CD14-positive monocyte (primary cell): ENCODE measurements at regions not wholly inside any gene's neighbourhood (a gene's known extent, or its start where the extent isn't known, plus 50 kb on each side); places are given as distances from the start of the nearest gene placed in this dataset.

Source experiments
- DNase-seq, 3 donors: peaks; one replicate each; pipeline ENCODE4 v3.0.0-alpha.2; 2011 to 2022
- H2AFZ ChIP-seq: 2 replicates; pipeline ENCODE4 v1.6.0; 2012; ENCODE audit warnings: mild to moderate bottlenecking, low read depth, low read length, inconsistent platforms; ENCODE audit not compliant: insufficient read depth, poor library complexity, severe bottlenecking
- H3K27ac ChIP-seq, 2 donors: 1 replicate in 1 of 2; 2 replicates in 1 of 2; pipeline ENCODE4 v1.5.1; 2012 to 2013; ENCODE audit warnings: low read length in 2 of 2, control low read depth in 1 of 2, inconsistent platforms in 1 of 2, low read depth in 1 of 2, mild to moderate bottlenecking in 1 of 2
- H3K27me3 ChIP-seq, 2 donors: one replicate each; pipeline versions ENCODE4 v1.6.0 to v1.6.1; 2011 to 2013; ENCODE audit warnings: low read length in 2 of 2; ENCODE audit not compliant: control insufficient read depth in 2 of 2, insufficient read depth in 2 of 2
- H3K36me3 ChIP-seq, 2 donors: replicated peaks in 1 of 2; 1 replicate in 1 of 2; 2 replicates in 1 of 2; pipeline versions ENCODE4 v1.5.1 to v1.6.1; 2012 to 2013; ENCODE audit warnings: low read length in 2 of 2, control low read depth in 1 of 2, inconsistent platforms in 1 of 2, mild to moderate bottlenecking in 1 of 2; ENCODE audit not compliant: insufficient read depth in 2 of 2, control insufficient read depth in 1 of 2
- H3K4me1 ChIP-seq, 2 donors: 1 replicate in 1 of 2; 2 replicates in 1 of 2; pipeline versions ENCODE4 v1.5.1 to v1.6.1; 2012 to 2013; ENCODE audit warnings: low read length in 2 of 2, control low read depth in 1 of 2, inconsistent platforms in 1 of 2, mild to moderate bottlenecking in 1 of 2, moderate library complexity in 1 of 2; ENCODE audit not compliant: insufficient read depth in 2 of 2, control insufficient read depth in 1 of 2
- H3K4me2 ChIP-seq: replicated peaks from 2 replicates; pipeline ENCODE3; 2012; ENCODE audit warnings: low read length, moderate library complexity, mild to moderate bottlenecking; ENCODE audit not compliant: poor library complexity, severe bottlenecking; ENCODE audit errors: extremely low read depth
- H3K4me3 ChIP-seq, 3 experiments: fragments of 200-600 bp in 1 of 3; sonication (generic) in 1 of 3; replicated peaks in 1 of 3; 1 replicate in 2 of 3; 2 replicates in 1 of 3; pipeline ENCODE4 v1.5.1; 2011 to 2013; ENCODE audit warnings: low read length in 3 of 3, mild to moderate bottlenecking in 3 of 3, control low read depth in 2 of 3, low read depth in 2 of 3, inconsistent platforms in 1 of 3, moderate library complexity in 1 of 3
- H3K79me2 ChIP-seq: 2 replicates; pipeline ENCODE4 v1.6.0; 2012; ENCODE audit warnings: mild to moderate bottlenecking, control low read depth, inconsistent platforms, low read length, moderate library complexity; ENCODE audit not compliant: insufficient read depth
- H3K9ac ChIP-seq: 2 replicates; pipeline ENCODE4 v1.6.0; 2017; ENCODE audit warnings: low read length, mild to moderate bottlenecking; ENCODE audit not compliant: insufficient read depth, poor library complexity, severe bottlenecking
- H3K9me3 ChIP-seq, 2 donors: replicated peaks in 1 of 2; 1 replicate in 1 of 2; 2 replicates in 1 of 2; pipeline versions ENCODE4 v1.5.1 to v1.6.1; 2012 to 2013; ENCODE audit warnings: low read length in 2 of 2, control low read depth in 1 of 2; ENCODE audit not compliant: control insufficient read depth in 1 of 2, insufficient read depth in 1 of 2
- H4K20me1 ChIP-seq: 2 replicates; pipeline ENCODE4 v1.6.0; 2012; ENCODE audit warnings: mild to moderate bottlenecking, low read length, control low read depth, moderate library complexity; ENCODE audit not compliant: insufficient read depth
- H3K27ac Mint-ChIP-seq, 7 donors: one replicate each; pipeline ENCODE4 v1.8.0; 2020; ENCODE audit warnings: mild to moderate bottlenecking in 7 of 7, mixed read lengths in 7 of 7, moderate library complexity in 6 of 7, inconsistent platforms in 2 of 7
- H3K27me3 Mint-ChIP-seq, 3 donors: one replicate each; pipeline ENCODE4 v1.8.0; 2021 to 2022; ENCODE audit warnings: low read depth in 3 of 3, mild to moderate bottlenecking in 3 of 3, mixed read lengths in 3 of 3, moderate library complexity in 3 of 3, inconsistent platforms in 1 of 3
- H3K36me3 Mint-ChIP-seq, 2 donors: one replicate each; pipeline ENCODE4 v1.8.0; 2020; ENCODE audit warnings: mixed read lengths in 2 of 2, inconsistent platforms in 1 of 2, mild to moderate bottlenecking in 1 of 2
- H3K4me1 Mint-ChIP-seq: one replicate; pipeline ENCODE4 v1.8.0; 2020; ENCODE audit warnings: mild to moderate bottlenecking, mixed read lengths
- H3K4me3 Mint-ChIP-seq, 2 donors: one replicate each; pipeline ENCODE4 v1.8.0; 2020; ENCODE audit warnings: mild to moderate bottlenecking in 2 of 2, mixed read lengths in 2 of 2, moderate library complexity in 1 of 2
- H3K9me3 Mint-ChIP-seq, 7 donors: one replicate each; pipeline ENCODE4 v1.8.0; 2020 to 2022; ENCODE audit warnings: mixed read lengths in 7 of 7, mild to moderate bottlenecking in 6 of 7, moderate library complexity in 6 of 7, inconsistent platforms in 2 of 7
- WGBS: methylation state at CpG from one replicate; pipeline ENCODE4 v1.1.5; 2013; ENCODE audit warnings: missing lambda C conversion rate; ENCODE audit not compliant: insufficient coverage; 5-methylcytosine and 5-hydroxymethylcytosine counted together
- intact Hi-C, 2 donors: fragments of 100-400 bp; cut with micrococcal nuclease; formaldehyde crosslinking; loops; one replicate each; pipeline versions ENCODE4 v1.15.0 to v1.15.1; 2023
- TF ChIP-seq, protein P1 (sequence below): fragments of 200-600 bp; IDR thresholded peaks from one replicate; pipeline ENCODE4 v1.8.0; 2022; ENCODE audit warnings: antibody characterized with exemption, mild to moderate bottlenecking

DNA sequence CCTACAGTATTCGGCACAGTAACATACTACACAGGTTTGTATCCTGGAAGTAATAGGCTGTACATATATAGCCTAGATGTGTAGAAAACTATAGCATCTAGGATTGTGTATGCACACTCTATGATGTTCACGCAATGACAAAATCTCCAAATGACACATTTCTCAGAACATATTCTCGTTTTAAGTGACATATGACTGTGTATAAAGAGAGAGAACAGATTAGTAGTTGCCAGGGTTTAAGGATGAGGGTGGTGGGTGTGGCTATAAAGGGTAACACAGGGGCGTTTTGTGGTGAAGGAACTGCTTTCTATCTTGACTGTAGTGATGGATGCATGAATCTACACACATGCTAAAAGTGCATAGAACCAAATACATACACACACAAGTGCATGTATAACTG lies 101.2 kb downstream of the ARL4A start:
- Histone ChIP-seq H3K4me2 (no peak overlapping the region), H3K9ac (no peak overlapping the region), H3K9me3 (peaks cover 0 to 6% of the 10 kb centered on the region in 2 donors), H3K27ac (no peak overlapping the region), H3K27me3 (no peaks in the 10 kb centered on the region), H4K20me1 (no peaks in the 10 kb centered on the region), H3K79me2 (no peaks in the 10 kb centered on the region), H3K4me3 (no peak overlapping the region), H3K4me1 (no peaks in the 10 kb centered on the region), H2AFZ (no peak overlapping the region), H3K36me3 (no peaks in the 10 kb centered on the region)
- Mint-ChIP-seq H3K9me3 (peaks cover 2 to 20% (median 9%) of the 10 kb centered on the region in 7 donors), H3K4me3 (no peak overlapping the region), H3K27me3 (peaks cover 0 to 4% (median 1%) of the 10 kb centered on the region in 3 donors), H3K4me1 (no peaks in the 10 kb centered on the region), H3K36me3 (no peaks in the 10 kb centered on the region), H3K27ac (no peak overlapping the region)
- DNase-seq: no peak
- intact Hi-C loops: no loop called here
- no CpG with 5 or more reads among the region's 4 CpGs for WGBS
- TF ChIP-seq, protein P1, sequence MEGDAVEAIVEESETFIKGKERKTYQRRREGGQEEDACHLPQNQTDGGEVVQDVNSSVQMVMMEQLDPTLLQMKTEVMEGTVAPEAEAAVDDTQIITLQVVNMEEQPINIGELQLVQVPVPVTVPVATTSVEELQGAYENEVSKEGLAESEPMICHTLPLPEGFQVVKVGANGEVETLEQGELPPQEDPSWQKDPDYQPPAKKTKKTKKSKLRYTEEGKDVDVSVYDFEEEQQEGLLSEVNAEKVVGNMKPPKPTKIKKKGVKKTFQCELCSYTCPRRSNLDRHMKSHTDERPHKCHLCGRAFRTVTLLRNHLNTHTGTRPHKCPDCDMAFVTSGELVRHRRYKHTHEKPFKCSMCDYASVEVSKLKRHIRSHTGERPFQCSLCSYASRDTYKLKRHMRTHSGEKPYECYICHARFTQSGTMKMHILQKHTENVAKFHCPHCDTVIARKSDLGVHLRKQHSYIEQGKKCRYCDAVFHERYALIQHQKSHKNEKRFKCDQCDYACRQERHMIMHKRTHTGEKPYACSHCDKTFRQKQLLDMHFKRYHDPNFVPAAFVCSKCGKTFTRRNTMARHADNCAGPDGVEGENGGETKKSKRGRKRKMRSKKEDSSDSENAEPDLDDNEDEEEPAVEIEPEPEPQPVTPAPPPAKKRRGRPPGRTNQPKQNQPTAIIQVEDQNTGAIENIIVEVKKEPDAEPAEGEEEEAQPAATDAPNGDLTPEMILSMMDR: no peak

DNA sequence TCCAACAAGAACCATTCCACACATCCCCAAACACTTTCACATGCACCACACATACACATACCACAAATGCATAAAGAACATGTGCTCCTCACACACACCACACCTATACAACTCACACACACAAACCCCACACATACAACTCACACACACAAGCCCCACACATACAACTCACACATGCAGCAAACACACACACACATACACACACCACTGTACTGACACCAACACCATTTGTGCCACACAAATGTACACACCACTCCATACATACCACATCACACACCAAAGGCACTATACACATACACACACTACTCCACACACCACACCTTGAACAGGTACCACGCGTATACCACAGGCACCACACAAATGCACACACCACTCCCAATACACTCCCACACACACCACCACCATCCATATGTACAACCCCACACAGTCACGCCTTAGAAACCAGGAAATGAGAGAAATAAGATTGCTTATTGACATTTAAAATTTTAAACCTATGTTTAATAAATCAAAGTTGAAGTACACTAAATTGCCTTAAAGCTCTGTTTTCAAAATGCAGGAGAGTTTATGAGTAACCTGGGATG lies 107.4 kb downstream of the ARL4A start:
- Histone ChIP-seq H3K79me2 (no peaks in the 10 kb centered on the region), H3K36me3 (no peaks in the 10 kb centered on the region), H3K9ac (no peak overlapping the region), H3K27me3 (no peaks in the 10 kb centered on the region), H3K27ac (no peak overlapping the region), H2AFZ (no peak overlapping the region), H3K4me2 (no peak overlapping the region), H3K4me3 (no peak overlapping the region), H4K20me1 (no peaks in the 10 kb centered on the region), H3K9me3 (peaks cover 10 to 15% of the 10 kb centered on the region in 2 donors), H3K4me1 (no peaks in the 10 kb centered on the region)
- 40% methylated on average over 1 of the region's 3 CpGs for WGBS
- Mint-ChIP-seq H3K4me1 (no peaks in the 10 kb centered on the region), H3K36me3 (no peaks in the 10 kb centered on the region), H3K9me3 (peaks cover 3 to 19% (median 7%) of the 10 kb centered on the region in 7 donors), H3K27ac (no peak overlapping the region), H3K4me3 (no peak overlapping the region), H3K27me3 (peaks cover 0 to 1% (median 1%) of the 10 kb centered on the region in 3 donors)
- TF ChIP-seq, protein P1: no peak
- intact Hi-C loops: no loop called here
- no peak for DNase-seq
